Endothelial cell of umbilical vein (primary cell): ENCODE measurements at regions not wholly inside any gene's neighbourhood (a gene's known extent, or its start where the extent isn't known, plus 50 kb on each side); places are given as distances from the start of the nearest gene placed in this dataset.

Experiments used
- BruUV-seq: library from RNA; stranded (reverse); fragments of 400-500 nt; replicated peaks from 2 replicates; lab custom pipeline; 2021; lab: Mats Ljungman, UMichigan
- CTCF ChIA-PET: fragments of 300-600, 350-600 bp; sonication (Branson Sonifier 250); formaldehyde crosslinking; loops from one replicate; lab custom pipeline; 2021; ENCODE audit warnings: antibody characterized with exemption, inconsistent platforms; lab: Charles Lee
- POLR2A ChIA-PET: fragments of 300-600, 350-600 bp; sonication (Branson Sonifier 250); formaldehyde crosslinking; loops from one replicate; lab custom pipeline; 2021; ENCODE audit warnings: antibody characterized with exemption, inconsistent platforms; lab: Charles Lee
- DNase-seq: peaks from one replicate; pipeline ENCODE4 v3.0.0-alpha.2; 2011; ENCODE audit warnings: low read depth, low spot score
- FAIRE-seq: peaks from 2 replicates; lab custom pipeline; 2011; peaks lifted over from hg19 to GRCh38; lab: Jason Lieb, UNC
- H2AFZ ChIP-seq: 2 replicates; pipeline ENCODE4 v1.6.0; 2012; ENCODE audit warnings: low read depth, low read length, control low read depth, inconsistent platforms
- H3K27ac ChIP-seq: 2 replicates; pipeline ENCODE4 v1.5.1; 2011; ENCODE audit warnings: low read depth, mild to moderate bottlenecking, control low read depth, low read length, moderate library complexity; ENCODE audit not compliant: insufficient read depth
- H3K27me3 ChIP-seq, 2 experiments: 2 replicates each; pipeline versions ENCODE4 v1.6.0 to v1.6.1; 2011; ENCODE audit warnings: low read length in 2 of 2, mixed read lengths in 1 of 2; ENCODE audit not compliant: control insufficient read depth in 2 of 2, insufficient read depth in 2 of 2
- H3K36me3 ChIP-seq, 2 experiments: 2 replicates in 1 of 2; 3 replicates in 1 of 2; pipeline ENCODE4 v1.5.1; 2011; ENCODE audit warnings: low read length in 2 of 2, mild to moderate bottlenecking in 1 of 2, moderate library complexity in 1 of 2; ENCODE audit not compliant: control insufficient read depth in 2 of 2, insufficient read depth in 2 of 2; ENCODE audit errors: extremely low read depth in 1 of 2
- H3K4me1 ChIP-seq: 3 replicates; pipeline ENCODE4 v1.5.1; 2011; ENCODE audit warnings: mild to moderate bottlenecking, low read length; ENCODE audit not compliant: control insufficient read depth, insufficient read depth; ENCODE audit errors: extremely low read depth
- H3K4me2 ChIP-seq: 2 replicates; pipeline ENCODE4 v1.6.1; 2011; ENCODE audit warnings: low read length, control low read depth, mixed read lengths; ENCODE audit not compliant: insufficient read depth
- H3K4me3 ChIP-seq, 3 experiments: fragments of 200-600 bp in 1 of 3; sonication (generic), shearing (Covaris generic) in 1 of 3; replicated peaks in 1 of 3; 2 replicates each; pipeline ENCODE4 v1.5.1; 2011 to 2016; ENCODE audit warnings: control low read depth in 3 of 3, low read length in 3 of 3, mild to moderate bottlenecking in 2 of 3, inconsistent platforms in 1 of 3, low read depth in 1 of 3, moderate library complexity in 1 of 3; ENCODE audit not compliant: insufficient read depth in 1 of 3
- H3K79me2 ChIP-seq: 2 replicates; pipeline ENCODE4 v1.6.0; 2012; ENCODE audit warnings: low read length, inconsistent platforms; ENCODE audit not compliant: control insufficient read depth, insufficient read depth
- H3K9ac ChIP-seq: replicated peaks from 2 replicates; pipeline ENCODE3; 2011; ENCODE audit warnings: low read length, control low read depth; ENCODE audit not compliant: insufficient read depth; ENCODE audit errors: extremely low read depth
- H3K9me1 ChIP-seq: replicated peaks from 3 replicates; pipeline ENCODE4 v1.6.0; 2011; ENCODE audit warnings: mild to moderate bottlenecking, low read length; ENCODE audit not compliant: control insufficient read depth, insufficient read depth; ENCODE audit errors: extremely low read depth
- H3K9me3 ChIP-seq: replicated peaks from 2 replicates; pipeline ENCODE4 v1.5.1; 2012; ENCODE audit warnings: low read length, inconsistent platforms; ENCODE audit not compliant: control insufficient read depth, insufficient read depth
- H4K20me1 ChIP-seq: replicated peaks from 2 replicates; pipeline ENCODE3; 2011; ENCODE audit warnings: mild to moderate bottlenecking, low read length; ENCODE audit not compliant: control insufficient read depth, insufficient read depth; ENCODE audit errors: extremely low read depth
- CTCF ChIP-seq, 2 donors: IDR thresholded peaks; 1 replicate in 1 of 2; 2 replicates in 1 of 2; pipeline ENCODE4 v1.5.1; 2011; ENCODE audit warnings: low read length in 2 of 2, mild to moderate bottlenecking in 2 of 2, moderate library complexity in 2 of 2, control low read depth in 1 of 2, inconsistent platforms in 1 of 2, low read depth in 1 of 2; ENCODE audit not compliant: insufficient read depth in 1 of 2; ENCODE audit errors: extremely low read depth in 1 of 2
- EZH2 ChIP-seq: IDR thresholded peaks from 2 replicates; pipeline ENCODE4 v1.6.1; 2012; ENCODE audit warnings: borderline replicate concordance, low read depth, mild to moderate bottlenecking, moderate library complexity, low read length, inconsistent platforms; ENCODE audit not compliant: severe bottlenecking
- FOS ChIP-seq: IDR thresholded peaks from 2 replicates; pipeline ENCODE4 v1.6.1; 2011; ENCODE audit warnings: mild to moderate bottlenecking, low read length, moderate library complexity, borderline replicate concordance; ENCODE audit not compliant: insufficient read depth
- GATA2 ChIP-seq: IDR thresholded peaks from 2 replicates; pipeline ENCODE4 v1.7.0; 2011; ENCODE audit warnings: low read depth, mild to moderate bottlenecking, moderate library complexity, mixed read lengths, low read length; ENCODE audit not compliant: insufficient read length, insufficient read depth
- JUN ChIP-seq: IDR thresholded peaks from 2 replicates; pipeline ENCODE4 v1.6.1; 2011; ENCODE audit warnings: borderline replicate concordance, low read depth; ENCODE audit not compliant: insufficient read length, insufficient read depth
- MYC ChIP-seq: IDR thresholded peaks from one replicate; pipeline ENCODE4 v1.6.1; 2011; ENCODE audit warnings: mild to moderate bottlenecking, low read depth, low read length
- POLR2A ChIP-seq: IDR thresholded peaks from 2 replicates; pipeline ENCODE4 v1.6.1; 2012; ENCODE audit warnings: low read depth, mild to moderate bottlenecking, control low read depth, low read length
- POLR2AphosphoS5 ChIP-seq: IDR thresholded peaks from 2 replicates; pipeline ENCODE4 v1.6.1; 2012; ENCODE audit warnings: low read depth, mild to moderate bottlenecking, control low read depth, low read length, moderate library complexity; ENCODE audit not compliant: insufficient read depth
- dilution Hi-C: fragments of 300-500 bp; cut with MboI; formaldehyde crosslinking; loops from one replicate; pipeline ENCODE4 v1.15.0; 2019; ENCODE audit warnings: low sequenced_read_pairs; ENCODE audit not compliant: extremely low pct_ligation_motif_present
- intact Hi-C: fragments of 100-400 bp; cut with micrococcal nuclease; formaldehyde crosslinking; loops from one replicate; pipeline ENCODE4 v1.10.0; 2022
- TF ChIP-seq, protein P1 (sequence below): IDR thresholded peaks from 2 replicates; pipeline ENCODE4 v1.6.1; 2011; ENCODE audit not compliant: insufficient read depth, insufficient read length

GRCh38 chr3:65238652-65239051 lies 550.9 kb upstream of the ADAMTS9 start:
- no peak overlapping the region for H3K4me3 ChIP-seq
- H3K27me3 ChIP-seq = no peaks in the 10 kb centered on the region
- H3K36me3 ChIP-seq = no peaks in the 10 kb centered on the region
- intact Hi-C loops (no loop called here), dilution Hi-C loops (no loop called here)
- no peaks in the 10 kb centered on the region for H3K4me1 ChIP-seq
- H3K9me3 ChIP-seq = no peaks in the 10 kb centered on the region
- TF ChIP-seq POLR2A (no peak), EZH2 (no peak), POLR2AphosphoS5 (no peak)
- TF ChIP-seq, protein P1, sequence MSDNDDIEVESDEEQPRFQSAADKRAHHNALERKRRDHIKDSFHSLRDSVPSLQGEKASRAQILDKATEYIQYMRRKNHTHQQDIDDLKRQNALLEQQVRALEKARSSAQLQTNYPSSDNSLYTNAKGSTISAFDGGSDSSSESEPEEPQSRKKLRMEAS = no peak
- no peaks in the 10 kb centered on the region for H4K20me1 ChIP-seq
- H3K9me1 ChIP-seq = no peaks in the 10 kb centered on the region
- no peak overlapping the region for H3K4me2 ChIP-seq
- ChIA-PET CTCF (no interaction called here), POLR2A (no interaction called here)
- H3K9ac ChIP-seq = no peak overlapping the region
- H3K27ac ChIP-seq = no peak overlapping the region
- H3K79me2 ChIP-seq = no peaks in the 10 kb centered on the region
- H2AFZ ChIP-seq = no peak overlapping the region
- FAIRE-seq (no peak), DNase-seq (no peak)
- no TSS peak for BruUV-seq

DNA sequence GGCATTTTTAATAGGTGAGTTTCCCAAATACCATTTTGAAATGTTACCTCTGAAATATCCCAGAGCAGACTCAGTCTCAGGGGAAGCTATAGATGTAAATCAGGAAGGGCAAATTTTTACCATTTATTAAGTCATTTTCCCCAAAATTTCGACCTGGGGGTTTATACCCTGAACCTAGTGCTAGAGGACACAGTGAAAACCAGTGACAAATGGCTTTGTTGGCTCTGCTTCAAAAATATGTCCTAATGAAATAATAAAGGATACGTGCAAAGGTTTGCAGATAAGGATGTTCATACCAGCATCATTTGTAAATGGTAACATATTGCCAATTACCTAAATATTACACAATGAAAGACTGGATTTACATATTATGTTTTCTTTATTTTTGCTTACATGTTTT lies 546.7 kb upstream of the ADAMTS9 start:
- BruUV-seq = no TSS peak
- Histone ChIP-seq H3K36me3 (no peaks in the 10 kb centered on the region), H3K4me3 (no peak overlapping the region), H3K27me3 (no peaks in the 10 kb centered on the region), H3K9me3 (no peaks in the 10 kb centered on the region), H3K79me2 (no peaks in the 10 kb centered on the region), H3K9ac (no peak overlapping the region), H4K20me1 (no peaks in the 10 kb centered on the region), H3K9me1 (no peaks in the 10 kb centered on the region), H3K27ac (no peak overlapping the region), H2AFZ (no peak overlapping the region), H3K4me2 (no peak overlapping the region), H3K4me1 (no peaks in the 10 kb centered on the region)
- FAIRE-seq (no peak), DNase-seq (no peak)
- POLR2A ChIA-PET = interaction anchor here (0.7 kb wide), 1 partner anchor 53 kb away, joined by 9 read pairs; no protein-coding TSS in a partner anchor
- dilution Hi-C loops (no loop called here), intact Hi-C loops (no loop called here)
- CTCF ChIA-PET = interaction anchor here (0.7 to 1.5 kb wide), 4 partner anchors 9 to 704 kb away, joined by 3 to 7 read pairs (median 4); no protein-coding TSS in a partner anchor
- TF ChIP-seq GATA2 = no peak
- TF ChIP-seq FOS = no peak
- TF ChIP-seq CTCF (IDR thresholded peaks at IDR 0.05; ENCODE audit: extremely low read depth in 1 of 2, insufficient read depth in 1 of 2, low read depth in 1 of 2, low read length in 2 of 2) = no peak
- no peak for TF ChIP-seq POLR2A
- TF ChIP-seq, protein P1 = no peak
- TF ChIP-seq MYC = no peak
- TF ChIP-seq EZH2 = no peak
- TF ChIP-seq JUN = no peak
- TF ChIP-seq POLR2AphosphoS5 = no peak
